ENCODE measurements at regions not wholly inside any gene's neighbourhood (a gene's known extent, or its start where the extent isn't known, plus 50 kb on each side); places are given as distances from the start of the nearest gene placed in this dataset.

- intact Hi-C loops (cut with micrococcal nuclease): no loop called here
- CTCF ChIA-PET: interaction anchor here (1.1 kb wide), 1 partner anchor 31 kb away, joined by 3 read pairs; no protein-coding TSS in a partner anchor
- POLR2A ChIA-PET: no interaction called here
- H3K4me2 ChIP-seq (ENCODE audit: low read length): no peak overlapping the region
- no peaks in the 10 kb centered on the region for H4K20me1 ChIP-seq (ENCODE audit: insufficient read depth)
- H2AFZ ChIP-seq (ENCODE audit: low read depth, low read length, poor library complexity, severe bottlenecking): no peak overlapping the region
- BruUV-seq (replicated peaks): no TSS peak
- ATAC-seq (no peak), DNase-seq (ENCODE audit: low read depth, low spot score) (no peak)
- H3K4me1 ChIP-seq (ENCODE audit: control insufficient read depth in 1 of 2, insufficient read depth in 2 of 2, low read length in 2 of 2): no peaks in the 10 kb centered on the region; a peak in 1 of 4 replicates
- H3K9me3 ChIP-seq (ENCODE audit: control insufficient read depth in 1 of 2, insufficient read depth in 1 of 2, low read depth in 1 of 2, low read length in 2 of 2): no peaks in the 10 kb centered on the region
- TF ChIP-seq REST (IDR thresholded peaks at IDR 0.05; ENCODE audit: low read depth) (no peak), SP1 (IDR thresholded peaks at IDR 0.05; ENCODE audit: low read depth) (no peak), ZBTB33 (IDR thresholded peaks at IDR 0.05; ENCODE audit: extremely low read depth, insufficient replicate concordance, low read length) (no peak)
- H3K9ac ChIP-seq (ENCODE audit: low read length): no peak overlapping the region
- H3K27me3 ChIP-seq (ENCODE audit: insufficient read depth, low read length): peaks cover 93% of the 10 kb centered on the region
- RAD21 ChIA-PET (ENCODE audit: low non-redundant PET in 1 of 2, low total read pairs in 2 of 2, uncharacterized antibody in 2 of 2, unreplicated experiment in 2 of 2): no interaction called here
- no peaks in the 10 kb centered on the region for H3K36me3 ChIP-seq (ENCODE audit: control insufficient read depth in 1 of 2, insufficient read depth in 2 of 2, low read length in 2 of 2)
- no peaks in the 10 kb centered on the region for H3K79me2 ChIP-seq (ENCODE audit: insufficient read depth, low read length)
- no peak overlapping the region for H3K27ac ChIP-seq (ENCODE audit: low read depth, low read length)
- H3K9me2 ChIP-seq (ENCODE audit: insufficient read depth): no peaks in the 10 kb centered on the region
- H3K4me3 ChIP-seq (replicated peaks in 1 of 2; ENCODE audit: low read depth in 1 of 2, low read length in 2 of 2): no peak overlapping the region
These were observed 248.7 kb downstream of the RBFOX3 start for GRCh38 chr17:79361873-79362771.
